Parathyroid adenoma (tissue), 2 donors: ENCODE measurements at regions not wholly inside any gene's neighbourhood (a gene's known extent, or its start where the extent isn't known, plus 50 kb on each side); places are given as distances from the start of the nearest gene placed in this dataset.

Source experiments
- H2AFZ ChIP-seq: fragments of 300-600 bp; sonication (generic); one replicate; pipeline ENCODE4 v1.7.0; 2017; ENCODE audit warnings: antibody characterized with exemption, mild to moderate bottlenecking
- H3K27ac ChIP-seq: fragments of 300-600 bp; sonication (generic); one replicate; pipeline ENCODE4 v1.7.0; 2017
- H3K27me3 ChIP-seq: fragments of 300-600 bp; sonication (generic); one replicate; pipeline ENCODE4 v1.7.0; 2017; ENCODE audit warnings: low read length; ENCODE audit not compliant: control insufficient read depth, insufficient read depth
- H3K36me3 ChIP-seq: fragments of 300-600 bp; sonication (generic); one replicate; pipeline ENCODE4 v1.7.0; 2017; ENCODE audit warnings: low read length; ENCODE audit not compliant: control insufficient read depth, insufficient read depth
- H3K4me1 ChIP-seq: fragments of 300-600 bp; sonication (generic); one replicate; pipeline ENCODE4 v1.7.0; 2017; ENCODE audit warnings: control low read depth
- H3K4me2 ChIP-seq: fragments of 300-600 bp; sonication (generic); one replicate; pipeline ENCODE4 v1.7.0; 2017; ENCODE audit warnings: low read length
- H3K4me3 ChIP-seq: fragments of 300-600 bp; sonication (generic); one replicate; pipeline ENCODE4 v1.7.0; 2017; ENCODE audit warnings: low read depth, low read length
- H3K79me2 ChIP-seq: fragments of 300-600 bp; sonication (generic); one replicate; pipeline ENCODE4 v1.7.0; 2017; ENCODE audit warnings: control low read depth
- H3K9ac ChIP-seq: fragments of 300-600 bp; sonication (generic); one replicate; pipeline ENCODE4 v1.7.0; 2017; ENCODE audit warnings: mild to moderate bottlenecking
- H3K9me3 ChIP-seq: fragments of 300-600 bp; sonication (generic); one replicate; pipeline ENCODE4 v1.7.0; 2017; ENCODE audit warnings: low read length; ENCODE audit not compliant: control insufficient read depth
- TF ChIP-seq, protein P1 (sequence below): fragments of 300-600 bp; sonication (generic); IDR thresholded peaks from one replicate; pipeline ENCODE4 v1.7.0; 2017; ENCODE audit warnings: antibody characterized with exemption, mild to moderate bottlenecking
- donor health status: primary hyperparathyroidism.

DNA sequence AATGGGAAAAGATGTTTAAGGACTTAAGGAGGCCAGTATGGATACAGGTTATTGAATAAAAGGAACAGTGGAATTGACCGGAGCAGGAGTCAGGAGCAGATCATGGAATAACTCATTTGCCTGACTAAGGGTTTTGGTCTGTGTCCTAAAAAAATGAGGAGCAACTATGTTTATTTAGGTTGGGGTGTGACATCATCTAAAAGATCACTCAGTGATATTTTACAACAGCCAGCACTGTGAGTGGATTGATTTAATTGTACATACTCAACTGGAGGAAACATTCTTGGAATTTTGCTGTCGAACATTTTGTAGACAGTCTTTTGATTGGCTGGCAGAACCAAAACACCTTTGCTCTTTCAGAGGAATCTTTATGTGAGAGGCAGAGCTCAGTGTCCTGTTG, 348.6 kb upstream of the CDIN1 start:
- Histone ChIP-seq H3K9ac (no peak overlapping the region), H3K9me3 (no peaks in the 10 kb centered on the region), H3K4me1 (no peaks in the 10 kb centered on the region), H2AFZ (no peak overlapping the region), H3K27ac (no peak overlapping the region), H3K36me3 (no peaks in the 10 kb centered on the region), H3K4me3 (no peak overlapping the region), H3K27me3 (no peaks in the 10 kb centered on the region), H3K4me2 (no peak overlapping the region), H3K79me2 (no peaks in the 10 kb centered on the region)
- TF ChIP-seq, protein P1, sequence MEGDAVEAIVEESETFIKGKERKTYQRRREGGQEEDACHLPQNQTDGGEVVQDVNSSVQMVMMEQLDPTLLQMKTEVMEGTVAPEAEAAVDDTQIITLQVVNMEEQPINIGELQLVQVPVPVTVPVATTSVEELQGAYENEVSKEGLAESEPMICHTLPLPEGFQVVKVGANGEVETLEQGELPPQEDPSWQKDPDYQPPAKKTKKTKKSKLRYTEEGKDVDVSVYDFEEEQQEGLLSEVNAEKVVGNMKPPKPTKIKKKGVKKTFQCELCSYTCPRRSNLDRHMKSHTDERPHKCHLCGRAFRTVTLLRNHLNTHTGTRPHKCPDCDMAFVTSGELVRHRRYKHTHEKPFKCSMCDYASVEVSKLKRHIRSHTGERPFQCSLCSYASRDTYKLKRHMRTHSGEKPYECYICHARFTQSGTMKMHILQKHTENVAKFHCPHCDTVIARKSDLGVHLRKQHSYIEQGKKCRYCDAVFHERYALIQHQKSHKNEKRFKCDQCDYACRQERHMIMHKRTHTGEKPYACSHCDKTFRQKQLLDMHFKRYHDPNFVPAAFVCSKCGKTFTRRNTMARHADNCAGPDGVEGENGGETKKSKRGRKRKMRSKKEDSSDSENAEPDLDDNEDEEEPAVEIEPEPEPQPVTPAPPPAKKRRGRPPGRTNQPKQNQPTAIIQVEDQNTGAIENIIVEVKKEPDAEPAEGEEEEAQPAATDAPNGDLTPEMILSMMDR = no peak

GRCh38 chr15:36232491-36232890, 346.9 kb upstream of the CDIN1 start:
- Histone ChIP-seq H2AFZ (no peak overlapping the region), H3K79me2 (no peaks in the 10 kb centered on the region), H3K27me3 (no peaks in the 10 kb centered on the region), H3K4me1 (no peaks in the 10 kb centered on the region), H3K27ac (no peak overlapping the region), H3K4me3 (no peak overlapping the region), H3K9ac (no peak overlapping the region), H3K36me3 (no peaks in the 10 kb centered on the region), H3K4me2 (no peak overlapping the region), H3K9me3 (no peaks in the 10 kb centered on the region)
- TF ChIP-seq, protein P1 = no peak

- Histone ChIP-seq H3K36me3 (no peaks in the 10 kb centered on the region), H3K27me3 (no peaks in the 10 kb centered on the region), H3K4me3 (no peak overlapping the region), H3K79me2 (no peaks in the 10 kb centered on the region), H3K9me3 (no peaks in the 10 kb centered on the region), H3K27ac (no peak overlapping the region), H3K4me2 (no peak overlapping the region), H3K4me1 (no peaks in the 10 kb centered on the region), H3K9ac (no peak overlapping the region), H2AFZ (no peak overlapping the region)
- TF ChIP-seq, protein P1 = no peak
Measured at GRCh38 chr15:36234743-36235142, 344.7 kb upstream of the CDIN1 start.

GRCh38 chr15:36235173-36235572, 344.3 kb upstream of the CDIN1 start:
- TF ChIP-seq, protein P1 = no peak
- Histone ChIP-seq H3K27me3 (no peaks in the 10 kb centered on the region), H3K4me3 (no peak overlapping the region), H3K9ac (no peak overlapping the region), H3K9me3 (no peaks in the 10 kb centered on the region), H3K79me2 (no peaks in the 10 kb centered on the region), H3K4me2 (no peak overlapping the region), H2AFZ (no peak overlapping the region), H3K36me3 (no peaks in the 10 kb centered on the region), H3K4me1 (no peaks in the 10 kb centered on the region), H3K27ac (no peak overlapping the region)

DNA sequence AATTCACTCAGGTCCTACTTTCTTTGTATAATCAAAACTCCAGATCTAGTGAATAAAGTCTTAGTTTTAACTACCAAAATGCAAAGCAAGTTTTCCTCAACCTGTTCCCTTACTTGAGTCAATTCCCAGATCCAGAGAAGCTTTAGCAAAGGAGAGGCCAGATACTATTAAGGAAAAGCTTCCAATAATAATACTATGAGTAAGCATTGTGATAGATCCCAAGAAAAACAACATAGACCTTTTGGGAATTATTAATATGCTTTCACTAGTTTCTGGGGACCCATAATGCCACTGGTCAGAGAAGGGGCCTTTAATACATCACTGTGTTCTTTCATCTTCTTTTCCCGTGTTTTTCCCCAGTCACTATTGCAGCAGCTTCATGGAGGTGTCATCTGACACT, 339.9 kb upstream of the CDIN1 start:
- Histone ChIP-seq H3K79me2 (no peaks in the 10 kb centered on the region), H3K4me1 (no peaks in the 10 kb centered on the region), H3K9me3 (no peaks in the 10 kb centered on the region), H3K27me3 (no peaks in the 10 kb centered on the region), H3K4me3 (no peak overlapping the region), H3K36me3 (no peaks in the 10 kb centered on the region), H2AFZ (no peak overlapping the region), H3K4me2 (no peak overlapping the region), H3K27ac (no peak overlapping the region), H3K9ac (no peak overlapping the region)
- TF ChIP-seq, protein P1 = no peak
